ENCODE measurements at regions not wholly inside any gene's neighbourhood (a gene's known extent, or its start where the extent isn't known, plus 50 kb on each side); places are given as distances from the start of the nearest gene placed in this dataset.

- Histone ChIP-seq H3K9ac (ENCODE audit: low read depth in 1 of 3, low read length in 3 of 3) (no peak overlapping the region), H3K4me3 (ENCODE audit: low read length in 3 of 3) (no peak overlapping the region), H3K4me1 (ENCODE audit: control insufficient read depth in 3 of 3, insufficient read depth in 3 of 3, low read length in 3 of 3) (peaks cover 0 to 3% (median 0%) of the 10 kb centered on the region in 3 donors), H3K27me3 (ENCODE audit: control insufficient read depth in 3 of 3, insufficient read depth in 3 of 3, low read length in 3 of 3) (peaks cover 0 to 11% (median 0%) of the 10 kb centered on the region in 3 donors), H3K36me3 (ENCODE audit: control insufficient read depth in 3 of 3, insufficient read depth in 3 of 3, low read length in 3 of 3) (no peaks in the 10 kb centered on the region), H3K27ac (ENCODE audit: low read depth, low read length) (no peak overlapping the region), H3K9me3 (ENCODE audit: control insufficient read depth in 3 of 3, low read length in 3 of 3) (no peaks in the 10 kb centered on the region)
Measured at GRCh38 chr10:129134371-129134770, 332.7 kb upstream of the MGMT start.

- no peaks in the 10 kb centered on the region for H3K9me3 ChIP-seq (ENCODE audit: control insufficient read depth in 3 of 3, low read length in 3 of 3)
- no peak overlapping the region for H3K9ac ChIP-seq (ENCODE audit: low read depth in 1 of 3, low read length in 3 of 3)
- H3K4me3 ChIP-seq (ENCODE audit: low read length in 3 of 3): no peak overlapping the region
- H3K27ac ChIP-seq (ENCODE audit: low read depth, low read length): no peak overlapping the region
- peaks cover 0 to 3% (median 0%) of the 10 kb centered on the region in 3 donors for H3K4me1 ChIP-seq (ENCODE audit: control insufficient read depth in 3 of 3, insufficient read depth in 3 of 3, low read length in 3 of 3)
- H3K27me3 ChIP-seq (ENCODE audit: control insufficient read depth in 3 of 3, insufficient read depth in 3 of 3, low read length in 3 of 3): peaks cover 0 to 11% (median 0%) of the 10 kb centered on the region in 3 donors
- H3K36me3 ChIP-seq (ENCODE audit: control insufficient read depth in 3 of 3, insufficient read depth in 3 of 3, low read length in 3 of 3): no peaks in the 10 kb centered on the region
Measured at GRCh38 chr10:129135624-129136023, 331.4 kb upstream of the MGMT start.

GRCh38 chr10:129136074-129136473 is 331.0 kb upstream of the MGMT start:
- peaks cover 0 to 11% (median 0%) of the 10 kb centered on the region in 3 donors for H3K27me3 ChIP-seq (ENCODE audit: control insufficient read depth in 3 of 3, insufficient read depth in 3 of 3, low read length in 3 of 3)
- no peak overlapping the region for H3K4me3 ChIP-seq (ENCODE audit: low read length in 3 of 3)
- H3K27ac ChIP-seq (ENCODE audit: low read depth, low read length): no peak overlapping the region
- no peaks in the 10 kb centered on the region for H3K9me3 ChIP-seq (ENCODE audit: control insufficient read depth in 3 of 3, low read length in 3 of 3)
- H3K4me1 ChIP-seq (ENCODE audit: control insufficient read depth in 3 of 3, insufficient read depth in 3 of 3, low read length in 3 of 3): peaks cover 0 to 6% (median 0%) of the 10 kb centered on the region in 3 donors
- H3K9ac ChIP-seq (ENCODE audit: low read depth in 1 of 3, low read length in 3 of 3): no peak overlapping the region
- no peaks in the 10 kb centered on the region for H3K36me3 ChIP-seq (ENCODE audit: control insufficient read depth in 3 of 3, insufficient read depth in 3 of 3, low read length in 3 of 3)

GRCh38 chr10:129136951-129137350 is 330.1 kb upstream of the MGMT start:
- no peak overlapping the region for H3K4me3 ChIP-seq (ENCODE audit: low read length in 3 of 3)
- peaks cover 0 to 11% (median 0%) of the 10 kb centered on the region in 3 donors for H3K27me3 ChIP-seq (ENCODE audit: control insufficient read depth in 3 of 3, insufficient read depth in 3 of 3, low read length in 3 of 3)
- peaks cover 0 to 3% (median 0%) of the 10 kb centered on the region in 3 donors for H3K4me1 ChIP-seq (ENCODE audit: control insufficient read depth in 3 of 3, insufficient read depth in 3 of 3, low read length in 3 of 3)
- H3K9ac ChIP-seq (ENCODE audit: low read depth in 1 of 3, low read length in 3 of 3): no peak overlapping the region
- no peaks in the 10 kb centered on the region for H3K36me3 ChIP-seq (ENCODE audit: control insufficient read depth in 3 of 3, insufficient read depth in 3 of 3, low read length in 3 of 3)
- no peaks in the 10 kb centered on the region for H3K9me3 ChIP-seq (ENCODE audit: control insufficient read depth in 3 of 3, low read length in 3 of 3)
- no peak overlapping the region for H3K27ac ChIP-seq (ENCODE audit: low read depth, low read length)

GRCh38 chr10:129140921-129141885 is 325.8 kb upstream of the MGMT start:
- Histone ChIP-seq H3K9ac (ENCODE audit: low read depth in 1 of 3, low read length in 3 of 3) (no peak overlapping the region), H3K36me3 (ENCODE audit: control insufficient read depth in 3 of 3, insufficient read depth in 3 of 3, low read length in 3 of 3) (no peaks in the 10 kb centered on the region), H3K27ac (ENCODE audit: low read depth, low read length) (no peak overlapping the region), H3K4me3 (ENCODE audit: low read length in 3 of 3) (peak overlapping the region in 1 of 3 donors; percentile 41), H3K27me3 (ENCODE audit: control insufficient read depth in 3 of 3, insufficient read depth in 3 of 3, low read length in 3 of 3) (peaks cover 0 to 3% (median 0%) of the 10 kb centered on the region in 3 donors), H3K9me3 (ENCODE audit: control insufficient read depth in 3 of 3, low read length in 3 of 3) (no peaks in the 10 kb centered on the region), H3K4me1 (ENCODE audit: control insufficient read depth in 3 of 3, insufficient read depth in 3 of 3, low read length in 3 of 3) (peaks cover 0 to 3% (median 0%) of the 10 kb centered on the region in 3 donors)

- H3K9me3 ChIP-seq (ENCODE audit: control insufficient read depth in 3 of 3, low read length in 3 of 3): peaks cover 0 to 3% (median 0%) of the 10 kb centered on the region in 3 donors
- no peaks in the 10 kb centered on the region for H3K36me3 ChIP-seq (ENCODE audit: control insufficient read depth in 3 of 3, insufficient read depth in 3 of 3, low read length in 3 of 3)
- no peaks in the 10 kb centered on the region for H3K4me1 ChIP-seq (ENCODE audit: control insufficient read depth in 3 of 3, insufficient read depth in 3 of 3, low read length in 3 of 3)
- no peak overlapping the region for H3K9ac ChIP-seq (ENCODE audit: low read depth in 1 of 3, low read length in 3 of 3)
- H3K27ac ChIP-seq (ENCODE audit: low read depth, low read length): no peak overlapping the region
- no peak overlapping the region for H3K4me3 ChIP-seq (ENCODE audit: low read length in 3 of 3)
- H3K27me3 ChIP-seq (ENCODE audit: control insufficient read depth in 3 of 3, insufficient read depth in 3 of 3, low read length in 3 of 3): no peaks in the 10 kb centered on the region
Measured at GRCh38 chr10:129151281-129151680, 315.8 kb upstream of the MGMT start.

GRCh38 chr10:129156406-129156805 is 310.6 kb upstream of the MGMT start:
- Histone ChIP-seq H3K4me1 (ENCODE audit: control insufficient read depth in 3 of 3, insufficient read depth in 3 of 3, low read length in 3 of 3) (no peaks in the 10 kb centered on the region), H3K36me3 (ENCODE audit: control insufficient read depth in 3 of 3, insufficient read depth in 3 of 3, low read length in 3 of 3) (no peaks in the 10 kb centered on the region), H3K4me3 (ENCODE audit: low read length in 3 of 3) (no peak overlapping the region), H3K27ac (ENCODE audit: low read depth, low read length) (no peak overlapping the region), H3K9me3 (ENCODE audit: control insufficient read depth in 3 of 3, low read length in 3 of 3) (peaks cover 0 to 3% (median 3%) of the 10 kb centered on the region in 3 donors), H3K27me3 (ENCODE audit: control insufficient read depth in 3 of 3, insufficient read depth in 3 of 3, low read length in 3 of 3) (no peaks in the 10 kb centered on the region), H3K9ac (ENCODE audit: low read depth in 1 of 3, low read length in 3 of 3) (no peak overlapping the region)

- Histone ChIP-seq H3K4me3 (ENCODE audit: low read length in 3 of 3) (no peak overlapping the region), H3K27ac (ENCODE audit: low read depth, low read length) (no peak overlapping the region), H3K9me3 (ENCODE audit: control insufficient read depth in 3 of 3, low read length in 3 of 3) (peaks cover 0 to 4% (median 3%) of the 10 kb centered on the region in 3 donors), H3K4me1 (ENCODE audit: control insufficient read depth in 3 of 3, insufficient read depth in 3 of 3, low read length in 3 of 3) (no peaks in the 10 kb centered on the region), H3K36me3 (ENCODE audit: control insufficient read depth in 3 of 3, insufficient read depth in 3 of 3, low read length in 3 of 3) (no peaks in the 10 kb centered on the region), H3K9ac (ENCODE audit: low read depth in 1 of 3, low read length in 3 of 3) (no peak overlapping the region), H3K27me3 (ENCODE audit: control insufficient read depth in 3 of 3, insufficient read depth in 3 of 3, low read length in 3 of 3) (no peaks in the 10 kb centered on the region)
Measured at GRCh38 chr10:129157185-129157584, 309.9 kb upstream of the MGMT start.

- H3K36me3 ChIP-seq (ENCODE audit: control insufficient read depth in 3 of 3, insufficient read depth in 3 of 3, low read length in 3 of 3): no peaks in the 10 kb centered on the region
- H3K27ac ChIP-seq (ENCODE audit: low read depth, low read length): no peak overlapping the region
- H3K4me3 ChIP-seq (ENCODE audit: low read length in 3 of 3): no peak overlapping the region
- H3K9ac ChIP-seq (ENCODE audit: low read depth in 1 of 3, low read length in 3 of 3): no peak overlapping the region
- H3K27me3 ChIP-seq (ENCODE audit: control insufficient read depth in 3 of 3, insufficient read depth in 3 of 3, low read length in 3 of 3): no peaks in the 10 kb centered on the region
- no peaks in the 10 kb centered on the region for H3K4me1 ChIP-seq (ENCODE audit: control insufficient read depth in 3 of 3, insufficient read depth in 3 of 3, low read length in 3 of 3)
- H3K9me3 ChIP-seq (ENCODE audit: control insufficient read depth in 3 of 3, low read length in 3 of 3): peaks cover 0 to 4% (median 0%) of the 10 kb centered on the region in 3 donors
Measured at GRCh38 chr10:129161150-129161549, 305.9 kb upstream of the MGMT start.

GRCh38 chr10:129163531-129163930 is 303.5 kb upstream of the MGMT start:
- Histone ChIP-seq H3K9ac (ENCODE audit: low read depth in 1 of 3, low read length in 3 of 3) (no peak overlapping the region), H3K27me3 (ENCODE audit: control insufficient read depth in 3 of 3, insufficient read depth in 3 of 3, low read length in 3 of 3) (no peaks in the 10 kb centered on the region), H3K9me3 (ENCODE audit: control insufficient read depth in 3 of 3, low read length in 3 of 3) (peaks cover 0 to 4% (median 0%) of the 10 kb centered on the region in 3 donors)

More at GRCh38 chr10:129163531-129163930, 303.5 kb upstream of the MGMT start:
- no peaks in the 10 kb centered on the region for H3K4me1 ChIP-seq (ENCODE audit: control insufficient read depth in 3 of 3, insufficient read depth in 3 of 3, low read length in 3 of 3)
- no peak overlapping the region for H3K27ac ChIP-seq (ENCODE audit: low read depth, low read length)
- no peak overlapping the region for H3K4me3 ChIP-seq (ENCODE audit: low read length in 3 of 3)
- H3K36me3 ChIP-seq (ENCODE audit: control insufficient read depth in 3 of 3, insufficient read depth in 3 of 3, low read length in 3 of 3): no peaks in the 10 kb centered on the region

Measured in skeletal muscle tissue (tissue), 3 donors.